ENCODE measurements at regions not wholly inside any gene's neighbourhood (a gene's known extent, or its start where the extent isn't known, plus 50 kb on each side); places are given as distances from the start of the nearest gene placed in this dataset.

GRCh38 chr7:89926194-89926593 lies 228.1 kb upstream of the STEAP1 start:
- DNase-seq (ENCODE audit: low read depth) = no peak

- no peak for DNase-seq (ENCODE audit: low read depth)
Observed at GRCh38 chr7:89926701-89927100, 227.6 kb upstream of the STEAP1 start.

- no peak for DNase-seq (ENCODE audit: low read depth)
Observed at GRCh38 chr7:89927762-89928161, 226.5 kb upstream of the STEAP1 start.

- DNase-seq (ENCODE audit: low read depth) = no peak
Observed at GRCh38 chr7:89928451-89928850, 225.8 kb upstream of the STEAP1 start.

- no peak for DNase-seq (ENCODE audit: low read depth)
Observed at GRCh38 chr7:89934101-89934500, 220.2 kb upstream of the STEAP1 start.

GRCh38 chr7:89943525-89944050 lies 210.7 kb upstream of the STEAP1 start:
- DNase-seq (ENCODE audit: low read depth) = no peak

- no peak for DNase-seq (ENCODE audit: low read depth)
Observed at GRCh38 chr7:89958525-89959068, 195.7 kb upstream of the STEAP1 start.

GRCh38 chr7:89966067-89966664 lies 188.1 kb upstream of the STEAP1 start:
- DNase-seq (ENCODE audit: low read depth) = no peak

- no peak for DNase-seq (ENCODE audit: low read depth)
Observed at GRCh38 chr7:89975577-89975976, 178.7 kb upstream of the STEAP1 start.

GRCh38 chr7:89987665-89988064 lies 166.6 kb upstream of the STEAP1 start:
- DNase-seq (ENCODE audit: low read depth) = no peak

- peak; percentile 33 for DNase-seq (ENCODE audit: low read depth)
Observed at GRCh38 chr7:89988074-89988473, 166.2 kb upstream of the STEAP1 start.

GRCh38 chr7:89989454-89989853 lies 164.8 kb upstream of the STEAP1 start:
- no peak for DNase-seq (ENCODE audit: low read depth)

- DNase-seq (ENCODE audit: low read depth) = peak; percentile 74
Observed at GRCh38 chr7:89994483-89994882, 159.8 kb upstream of the STEAP1 start.

- DNase-seq (ENCODE audit: low read depth) = no peak
Observed at GRCh38 chr7:89998554-89998953, 155.7 kb upstream of the STEAP1 start.

GRCh38 chr7:90005836-90006235 lies 148.4 kb upstream of the STEAP1 start:
- DNase-seq (ENCODE audit: low read depth) = no peak

GRCh38 chr7:90007001-90007654 lies 147.1 kb upstream of the STEAP1 start:
- DNase-seq (ENCODE audit: low read depth) = no peak

GRCh38 chr7:90007831-90008230 lies 146.4 kb upstream of the STEAP1 start:
- no peak for DNase-seq (ENCODE audit: low read depth)

- DNase-seq (ENCODE audit: low read depth) = no peak
Observed at GRCh38 chr7:90022213-90022612, 132.1 kb upstream of the STEAP1 start.

- DNase-seq (ENCODE audit: low read depth) = no peak
Observed at GRCh38 chr7:90025771-90026170, 128.5 kb upstream of the STEAP1 start.

- no peak for DNase-seq (ENCODE audit: low read depth)
Observed at GRCh38 chr7:90033850-90034249, 120.4 kb upstream of the STEAP1 start.

- DNase-seq (ENCODE audit: low read depth) = no peak
Observed at GRCh38 chr7:90053094-90053493, 101.2 kb upstream of the STEAP1 start.

GRCh38 chr7:90061077-90061476 lies 93.2 kb upstream of the STEAP1 start:
- DNase-seq (ENCODE audit: low read depth) = no peak

GRCh38 chr7:90064370-90064769 lies 89.9 kb upstream of the STEAP1 start:
- DNase-seq (ENCODE audit: low read depth) = no peak
